ENCODE measurements at regions not wholly inside any gene's neighbourhood (a gene's known extent, or its start where the extent isn't known, plus 50 kb on each side); places are given as distances from the start of the nearest gene placed in this dataset.

DNA sequence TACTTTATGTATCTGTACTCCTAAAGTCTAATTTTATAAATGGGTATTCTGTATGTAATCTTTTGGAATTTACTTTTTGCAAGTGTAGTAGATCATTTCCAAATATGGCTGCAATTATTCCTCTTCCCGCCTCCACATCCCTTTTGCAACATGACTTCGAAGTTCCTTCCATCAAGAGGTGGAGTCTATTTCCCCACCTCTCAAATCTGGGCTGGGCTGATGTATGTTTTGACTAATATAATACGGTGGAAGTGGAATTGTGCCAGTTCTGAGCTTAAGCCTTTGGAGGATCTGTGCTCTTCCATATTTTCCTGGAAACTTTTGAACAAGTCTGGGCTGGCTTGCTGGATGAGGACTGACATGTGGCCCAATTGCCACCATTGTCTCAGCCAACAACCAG lies 155.9 kb downstream of the FGF18 start:
- CTCF ChIA-PET (ENCODE audit: unreplicated experiment) = no interaction called here
- DNase-seq (ENCODE audit: low spot score) = no peak
- intact Hi-C loops (cut with micrococcal nuclease; ENCODE audit: unreplicated experiment) = no loop called here

DNA sequence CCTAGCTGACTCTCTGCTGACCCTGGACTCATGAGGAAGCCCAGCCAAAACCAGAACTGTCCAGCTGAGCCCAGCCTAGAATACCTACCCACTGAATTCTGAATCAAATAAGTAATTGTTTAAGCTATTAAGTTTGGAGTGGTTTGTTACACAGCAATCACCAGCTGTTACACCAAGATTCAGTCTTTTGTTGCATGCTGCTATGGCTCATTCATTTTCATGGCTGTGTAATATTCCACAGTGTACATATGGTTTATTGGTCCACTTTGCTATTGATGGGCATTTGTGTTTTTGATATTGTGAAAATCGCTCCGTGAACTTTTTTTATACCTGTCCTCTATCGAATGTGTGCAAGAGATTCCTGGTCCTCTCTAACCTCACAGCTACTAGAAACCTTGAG lies 156.4 kb downstream of the FGF18 start:
- Histone ChIP-seq H3K9me3 (ENCODE audit: low read length) (no peaks in the 10 kb centered on the region), H3K4me2 (ENCODE audit: low read length) (no peak overlapping the region), H4K20me1 (ENCODE audit: insufficient read depth, low read length) (no peaks in the 10 kb centered on the region), H3K4me1 (ENCODE audit: insufficient read depth, low read length, poor library complexity, severe bottlenecking) (no peaks in the 10 kb centered on the region), H2AFZ (ENCODE audit: low read length) (no peak overlapping the region), H3K36me3 (ENCODE audit: insufficient read depth, low read length) (no peaks in the 10 kb centered on the region), H3K27ac (ENCODE audit: low read depth, low read length, poor library complexity, severe bottlenecking) (no peak overlapping the region), H3K4me3 (ENCODE audit: low read depth, low read length, poor library complexity, severe bottlenecking) (no peak overlapping the region), H3K9me2 (ENCODE audit: insufficient read depth, low read length) (no peaks in the 10 kb centered on the region), H3K79me2 (ENCODE audit: insufficient read depth, low read depth, low read length) (no peaks in the 10 kb centered on the region)
- ChIA-PET CTCF (ENCODE audit: unreplicated experiment) (no interaction called here), POLR2A (interaction anchor here (0.6 kb wide), 1 partner anchor 21 kb away, joined by 3 read pairs; no protein-coding TSS in a partner anchor)
- no TSS peak for BruUV-seq (replicated peaks)
- DNase-seq (ENCODE audit: low spot score) = no peak
- intact Hi-C loops (cut with micrococcal nuclease; ENCODE audit: unreplicated experiment) = no loop called here
- TF ChIP-seq, protein P1, sequence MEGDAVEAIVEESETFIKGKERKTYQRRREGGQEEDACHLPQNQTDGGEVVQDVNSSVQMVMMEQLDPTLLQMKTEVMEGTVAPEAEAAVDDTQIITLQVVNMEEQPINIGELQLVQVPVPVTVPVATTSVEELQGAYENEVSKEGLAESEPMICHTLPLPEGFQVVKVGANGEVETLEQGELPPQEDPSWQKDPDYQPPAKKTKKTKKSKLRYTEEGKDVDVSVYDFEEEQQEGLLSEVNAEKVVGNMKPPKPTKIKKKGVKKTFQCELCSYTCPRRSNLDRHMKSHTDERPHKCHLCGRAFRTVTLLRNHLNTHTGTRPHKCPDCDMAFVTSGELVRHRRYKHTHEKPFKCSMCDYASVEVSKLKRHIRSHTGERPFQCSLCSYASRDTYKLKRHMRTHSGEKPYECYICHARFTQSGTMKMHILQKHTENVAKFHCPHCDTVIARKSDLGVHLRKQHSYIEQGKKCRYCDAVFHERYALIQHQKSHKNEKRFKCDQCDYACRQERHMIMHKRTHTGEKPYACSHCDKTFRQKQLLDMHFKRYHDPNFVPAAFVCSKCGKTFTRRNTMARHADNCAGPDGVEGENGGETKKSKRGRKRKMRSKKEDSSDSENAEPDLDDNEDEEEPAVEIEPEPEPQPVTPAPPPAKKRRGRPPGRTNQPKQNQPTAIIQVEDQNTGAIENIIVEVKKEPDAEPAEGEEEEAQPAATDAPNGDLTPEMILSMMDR (conservative IDR thresholded peaks at IDR 0.05; ENCODE audit: low read length) = no peak
- TF ChIP-seq EZH2phosphoT487 (IDR thresholded peaks at IDR 0.05; ENCODE audit: borderline replicate concordance, low read depth, low read length) = no peak

More for the DNA sequence above, 155.9 kb downstream of the FGF18 start:
- Histone ChIP-seq H2AFZ (ENCODE audit: low read length) (no peak overlapping the region), H3K4me3 (ENCODE audit: low read depth, low read length, poor library complexity, severe bottlenecking) (no peak overlapping the region), H3K4me2 (ENCODE audit: low read length) (no peak overlapping the region), H3K36me3 (ENCODE audit: insufficient read depth, low read length) (no peaks in the 10 kb centered on the region), H3K27ac (ENCODE audit: low read depth, low read length, poor library complexity, severe bottlenecking) (no peak overlapping the region), H4K20me1 (ENCODE audit: insufficient read depth, low read length) (no peaks in the 10 kb centered on the region), H3K9me3 (ENCODE audit: low read length) (no peaks in the 10 kb centered on the region), H3K9me2 (ENCODE audit: insufficient read depth, low read length) (no peaks in the 10 kb centered on the region), H3K79me2 (ENCODE audit: insufficient read depth, low read depth, low read length) (no peaks in the 10 kb centered on the region), H3K4me1 (ENCODE audit: insufficient read depth, low read length, poor library complexity, severe bottlenecking) (no peaks in the 10 kb centered on the region)
- POLR2A ChIA-PET = interaction anchor here (0.6 kb wide), 2 partner anchors 21 to 28 kb away, joined by 3 read pairs; no protein-coding TSS in a partner anchor
- TF ChIP-seq EZH2phosphoT487 (IDR thresholded peaks at IDR 0.05; ENCODE audit: borderline replicate concordance, low read depth, low read length) = no peak
- TF ChIP-seq, protein P1 (conservative IDR thresholded peaks at IDR 0.05; ENCODE audit: low read length) = no peak
- BruUV-seq (replicated peaks) = no TSS peak

DNA sequence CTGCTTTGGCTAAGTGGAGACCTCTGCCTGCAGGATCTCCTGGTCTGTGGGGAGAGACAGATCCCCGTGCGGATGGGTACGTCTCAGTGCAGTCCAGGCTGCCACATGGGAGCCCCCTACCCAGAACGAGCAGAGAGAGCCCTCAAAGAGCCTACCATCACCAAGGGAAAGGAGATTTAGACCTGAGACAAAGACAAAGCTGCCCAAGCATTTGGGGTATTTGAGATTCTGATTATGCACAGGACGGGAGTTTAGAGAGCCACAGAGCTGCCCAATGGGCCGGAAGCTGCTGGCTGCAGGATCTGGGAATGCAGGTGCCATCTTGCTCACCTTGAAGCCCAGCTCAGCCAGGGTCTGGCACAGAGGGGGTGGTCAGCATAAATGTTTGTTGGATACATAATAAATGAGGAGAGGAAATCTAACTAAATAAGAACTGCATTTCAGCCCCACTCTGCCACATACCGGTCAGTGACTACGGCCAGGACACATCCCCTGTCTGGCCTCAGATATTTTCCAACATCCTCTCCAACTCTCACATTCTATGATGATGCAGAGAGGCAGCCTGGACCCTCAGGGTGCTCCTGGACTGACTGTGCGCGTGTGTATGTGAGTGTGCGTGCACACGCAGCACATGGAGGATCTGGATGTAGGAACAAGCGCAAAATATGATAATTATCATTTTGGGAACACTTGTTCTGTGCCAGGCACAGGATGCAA lies 157.8 kb downstream of the FGF18 start:
- Histone ChIP-seq H4K20me1 (ENCODE audit: insufficient read depth, low read length) (no peaks in the 10 kb centered on the region), H3K4me1 (ENCODE audit: insufficient read depth, low read length, poor library complexity, severe bottlenecking) (no peaks in the 10 kb centered on the region), H2AFZ (ENCODE audit: low read length) (no peak overlapping the region), H3K9me3 (ENCODE audit: low read length) (no peaks in the 10 kb centered on the region), H3K9me2 (ENCODE audit: insufficient read depth, low read length) (no peaks in the 10 kb centered on the region), H3K27ac (ENCODE audit: low read depth, low read length, poor library complexity, severe bottlenecking) (no peak overlapping the region), H3K36me3 (ENCODE audit: insufficient read depth, low read length) (no peaks in the 10 kb centered on the region), H3K4me2 (ENCODE audit: low read length) (no peak overlapping the region), H3K79me2 (ENCODE audit: insufficient read depth, low read depth, low read length) (no peaks in the 10 kb centered on the region), H3K4me3 (ENCODE audit: low read depth, low read length, poor library complexity, severe bottlenecking) (no peak overlapping the region)
- CTCF ChIA-PET (ENCODE audit: unreplicated experiment) = no interaction called here
- no TSS peak for BruUV-seq (replicated peaks)
- DNase-seq (ENCODE audit: low spot score) = no peak
- TF ChIP-seq EZH2phosphoT487 (IDR thresholded peaks at IDR 0.05; ENCODE audit: borderline replicate concordance, low read depth, low read length) = no peak
- TF ChIP-seq, protein P1 (conservative IDR thresholded peaks at IDR 0.05; ENCODE audit: low read length) = no peak
- POLR2A ChIA-PET = no interaction called here
- intact Hi-C loops (cut with micrococcal nuclease; ENCODE audit: unreplicated experiment) = no loop called here

All from OCI-LY7 (cell line).